ENCODE measurements at regions not wholly inside any gene's neighbourhood (a gene's known extent, or its start where the extent isn't known, plus 50 kb on each side); places are given as distances from the start of the nearest gene placed in this dataset.

- no peak for TF ChIP-seq ZNF324 (tag by site-specific recombination; IDR thresholded peaks at IDR 0.05)
- no peak for TF ChIP-seq ZNF701 (tag by site-specific recombination; IDR thresholded peaks at IDR 0.05)
- TF ChIP-seq, protein P1, sequence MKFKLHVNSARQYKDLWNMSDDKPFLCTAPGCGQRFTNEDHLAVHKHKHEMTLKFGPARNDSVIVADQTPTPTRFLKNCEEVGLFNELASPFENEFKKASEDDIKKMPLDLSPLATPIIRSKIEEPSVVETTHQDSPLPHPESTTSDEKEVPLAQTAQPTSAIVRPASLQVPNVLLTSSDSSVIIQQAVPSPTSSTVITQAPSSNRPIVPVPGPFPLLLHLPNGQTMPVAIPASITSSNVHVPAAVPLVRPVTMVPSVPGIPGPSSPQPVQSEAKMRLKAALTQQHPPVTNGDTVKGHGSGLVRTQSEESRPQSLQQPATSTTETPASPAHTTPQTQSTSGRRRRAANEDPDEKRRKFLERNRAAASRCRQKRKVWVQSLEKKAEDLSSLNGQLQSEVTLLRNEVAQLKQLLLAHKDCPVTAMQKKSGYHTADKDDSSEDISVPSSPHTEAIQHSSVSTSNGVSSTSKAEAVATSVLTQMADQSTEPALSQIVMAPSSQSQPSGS (tag by site-specific recombination; IDR thresholded peaks at IDR 0.05; ENCODE audit: low read depth): no peak
These were observed 73.2 kb downstream of the OAT start (continued) for GRCh38 chr10:124345521-124345920.

DNA sequence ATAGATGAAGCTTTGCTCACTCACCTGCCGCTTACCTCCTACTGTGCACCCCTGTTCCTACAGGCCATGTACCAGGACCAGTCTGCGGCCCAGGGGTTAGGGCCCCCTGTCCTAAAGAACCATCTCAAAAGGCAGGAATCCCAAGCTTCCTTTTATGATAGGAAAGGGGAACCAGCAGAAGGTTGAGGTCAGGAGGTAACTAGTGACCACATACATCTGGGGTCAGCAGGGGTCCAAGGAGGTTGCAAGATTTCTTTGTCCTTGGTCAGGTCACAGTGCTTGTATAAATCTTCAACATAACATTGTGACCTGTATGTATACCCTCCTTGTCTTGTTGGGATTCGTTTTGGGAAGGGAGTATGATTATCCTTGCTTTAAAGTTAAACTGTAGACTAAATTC, 73.8 kb downstream of the OAT start:
- POLR2A ChIA-PET: no interaction called here
- CTCF ChIA-PET: interaction anchor here (0.6 kb wide), 1 partner anchor 478 kb away, joined by 4 read pairs; no protein-coding TSS in a partner anchor
- TF ChIP-seq ZNF341 (tag by site-specific recombination; IDR thresholded peaks at IDR 0.05; ENCODE audit: low read depth) (no peak), ZNF433 (tag by site-specific recombination; IDR thresholded peaks at IDR 0.05; ENCODE audit: low read depth) (no peak), HIC1 (tag by site-specific recombination; IDR thresholded peaks at IDR 0.05) (no peak), ZNF391 (tag by site-specific recombination; IDR thresholded peaks at IDR 0.05; ENCODE audit: borderline replicate concordance, low read depth) (no peak), ZNF10 (tag by site-specific recombination; IDR thresholded peaks at IDR 0.05) (no peak), ZNF791 (tag by site-specific recombination; IDR thresholded peaks at IDR 0.05) (no peak), ZNF239 (tag by site-specific recombination; IDR thresholded peaks at IDR 0.05) (no peak), ZNF350 (tag by site-specific recombination; IDR thresholded peaks at IDR 0.05) (no peak), REPIN1 (tag by site-specific recombination; IDR thresholded peaks at IDR 0.05; ENCODE audit: low read depth) (no peak), ZSCAN23 (tag by site-specific recombination; IDR thresholded peaks at IDR 0.05) (no peak), ZNF146 (tag by site-specific recombination; IDR thresholded peaks at IDR 0.05) (no peak), ZNF639 (tag by site-specific recombination; IDR thresholded peaks at IDR 0.05) (no peak), MZF1 (tag by site-specific recombination; IDR thresholded peaks at IDR 0.05; ENCODE audit: borderline replicate concordance) (no peak), ZNF76 (tag by site-specific recombination; IDR thresholded peaks at IDR 0.05; ENCODE audit: borderline replicate concordance, low read depth) (no peak), PRDM1 (tag by site-specific recombination; IDR thresholded peaks at IDR 0.05) (no peak)
- TF ChIP-seq, protein P1 (tag by site-specific recombination; IDR thresholded peaks at IDR 0.05; ENCODE audit: low read depth): no peak
- no peaks in the 10 kb centered on the region for H3K36me3 ChIP-seq (ENCODE audit: control insufficient read depth in 2 of 2, insufficient read depth in 1 of 2, low read length in 2 of 2)
- no peaks in the 10 kb centered on the region for H3K9me3 ChIP-seq (ENCODE audit: control insufficient read depth, insufficient read depth, low read depth, low read length)
- H3K4me1 ChIP-seq (ENCODE audit: control insufficient read depth, insufficient read depth, low read length): no peaks in the 10 kb centered on the region
- H3K27ac ChIP-seq (ENCODE audit: extremely low read depth, low read depth, low read length): no peak overlapping the region
- H3K4me3 ChIP-seq (ENCODE audit: low read depth, low read length): no peak overlapping the region

GRCh38 chr10:124344266-124344590, 74.5 kb downstream of the OAT start:
- CTCF ChIA-PET: no interaction called here
- no peak overlapping the region for H3K27ac ChIP-seq (ENCODE audit: extremely low read depth, low read depth, low read length)
- POLR2A ChIA-PET: interaction anchor here (0.6 kb wide), 1 partner anchor 45 kb away, joined by 3 read pairs; no protein-coding TSS in a partner anchor
- no peaks in the 10 kb centered on the region for H3K9me3 ChIP-seq (ENCODE audit: control insufficient read depth, insufficient read depth, low read depth, low read length)
- no peaks in the 10 kb centered on the region for H3K4me1 ChIP-seq (ENCODE audit: control insufficient read depth, insufficient read depth, low read length)
- H3K4me3 ChIP-seq (ENCODE audit: low read depth, low read length): no peak overlapping the region
- H3K36me3 ChIP-seq (ENCODE audit: control insufficient read depth in 2 of 2, insufficient read depth in 1 of 2, low read length in 2 of 2): no peaks in the 10 kb centered on the region
- TF ChIP-seq ZNF302 (tag by site-specific recombination; IDR thresholded peaks at IDR 0.05; ENCODE audit: low read depth) (no peak), GLIS1 (tag by site-specific recombination; IDR thresholded peaks at IDR 0.05) (no peak), GFI1B (tag by site-specific recombination; IDR thresholded peaks at IDR 0.05) (no peak), ZFP37 (tag by site-specific recombination; IDR thresholded peaks at IDR 0.05) (no peak), ZNF664 (tag by site-specific recombination; IDR thresholded peaks at IDR 0.05) (no peak), SETDB1 (IDR thresholded peaks at IDR 0.05; ENCODE audit: insufficient read length, low read length) (no peak), ZFP3 (tag by site-specific recombination; IDR thresholded peaks at IDR 0.05; ENCODE audit: low read depth) (no peak)
- TF ChIP-seq, protein P2, sequence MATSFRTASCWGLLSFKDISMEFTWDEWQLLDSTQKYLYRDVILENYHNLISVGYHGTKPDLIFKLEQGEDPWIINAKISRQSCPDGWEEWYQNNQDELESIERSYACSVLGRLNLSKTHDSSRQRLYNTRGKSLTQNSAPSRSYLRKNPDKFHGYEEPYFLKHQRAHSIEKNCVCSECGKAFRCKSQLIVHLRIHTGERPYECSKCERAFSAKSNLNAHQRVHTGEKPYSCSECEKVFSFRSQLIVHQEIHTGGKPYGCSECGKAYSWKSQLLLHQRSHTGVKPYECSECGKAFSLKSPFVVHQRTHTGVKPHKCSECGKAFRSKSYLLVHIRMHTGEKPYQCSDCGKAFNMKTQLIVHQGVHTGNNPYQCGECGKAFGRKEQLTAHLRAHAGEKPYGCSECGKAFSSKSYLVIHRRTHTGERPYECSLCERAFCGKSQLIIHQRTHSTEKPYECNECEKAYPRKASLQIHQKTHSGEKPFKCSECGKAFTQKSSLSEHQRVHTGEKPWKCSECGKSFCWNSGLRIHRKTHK (tag by site-specific recombination; IDR thresholded peaks at IDR 0.05): no peak
- TF ChIP-seq, protein P3, sequence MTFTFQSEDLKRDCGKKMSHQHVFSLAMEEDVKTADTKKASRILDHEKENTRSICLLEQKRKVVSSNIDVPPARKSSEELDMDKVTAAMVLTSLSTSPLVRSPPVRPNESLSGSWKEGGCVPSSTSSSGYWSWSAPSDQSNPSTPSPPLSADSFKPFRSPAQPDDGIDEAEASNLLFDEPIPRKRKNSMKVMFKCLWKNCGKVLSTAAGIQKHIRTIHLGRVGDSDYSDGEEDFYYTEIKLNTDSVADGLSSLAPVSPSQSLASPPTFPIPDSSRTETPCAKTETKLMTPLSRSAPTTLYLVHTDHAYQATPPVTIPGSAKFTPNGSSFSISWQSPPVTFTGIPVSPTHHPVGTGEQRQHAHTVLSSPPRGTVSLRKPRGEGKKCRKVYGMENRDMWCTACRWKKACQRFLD (tag by site-specific recombination; IDR thresholded peaks at IDR 0.05): no peak

Measured in HEK293 (cell line).